Lower leg skin (tissue), 4 donors: ENCODE measurements at regions not wholly inside any gene's neighbourhood (a gene's known extent, or its start where the extent isn't known, plus 50 kb on each side); places are given as distances from the start of the nearest gene placed in this dataset.
"Not testable (repeated sequence)": the region's sequence is repeated elsewhere in the genome, so short reads cannot be mapped to it uniquely, and the experiment has no call there.

Experiments used
- DNase-seq, 2 donors: peaks; one replicate each; pipeline ENCODE4 v3.0.0-alpha.2; 2019; ENCODE audit warnings: low spot score in 2 of 2
- H3K4me3 ChIP-seq: fragments of 200-600 bp; sonication (generic); 2 replicates; pipeline ENCODE4 v1.5.1; 2017; ENCODE audit warnings: mild to moderate bottlenecking, low read depth; ENCODE audit not compliant: poor library complexity, severe bottlenecking
- CTCF ChIP-seq, 3 donors: fragments of 450-650 bp; IDR thresholded peaks; one replicate each; pipeline ENCODE4 v1.5.1; 2016; ENCODE audit warnings: antibody characterized with exemption in 3 of 3, mild to moderate bottlenecking in 3 of 3, moderate library complexity in 2 of 3
- POLR2A ChIP-seq, 2 donors: fragments of 450-650 bp; IDR thresholded peaks; one replicate each; pipeline ENCODE4 v1.6.1; 2016 to 2017; ENCODE audit warnings: antibody characterized with exemption in 2 of 2, mild to moderate bottlenecking in 1 of 2, moderate library complexity in 1 of 2
- WGBS, 2 donors: methylation state at CpG; one replicate each; pipeline ENCODE4 v1.1.5; 2018; 5-methylcytosine and 5-hydroxymethylcytosine counted together
- intact Hi-C: fragments of 100-400 bp; cut with DNase I; formaldehyde crosslinking; loops from one replicate; pipeline ENCODE4 v1.15.0; 2023; ENCODE audit warnings: low total_unique reads

- no peak for TF ChIP-seq CTCF (IDR thresholded peaks at IDR 0.05)
- no peak for TF ChIP-seq POLR2A (IDR thresholded peaks at IDR 0.05)
- no peak for DNase-seq
- H3K4me3 ChIP-seq: no peak overlapping the region
- intact Hi-C loops: no loop called here
These were observed 280.3 kb upstream of the UGT8 start for GRCh38 chr4:114318309-114318708.

GRCh38 chr4:114320126-114320525 is 278.5 kb upstream of the UGT8 start:
- no peak for DNase-seq
- no peak for TF ChIP-seq POLR2A (IDR thresholded peaks at IDR 0.05)
- TF ChIP-seq CTCF (IDR thresholded peaks at IDR 0.05): no peak
- no peak overlapping the region for H3K4me3 ChIP-seq
- intact Hi-C loops: no loop called here
- WGBS, 2 donors: 80 to 81% methylated on average over 2 of the region's 2 CpGs

- H3K4me3 ChIP-seq: no peak overlapping the region
- 73 to 78% methylated on average over 3 of the region's 3 CpGs for WGBS, 2 donors
- no peak for DNase-seq
- intact Hi-C loops: no loop called here
- TF ChIP-seq POLR2A (IDR thresholded peaks at IDR 0.05) (no peak), CTCF (IDR thresholded peaks at IDR 0.05) (no peak)
These were observed 277.2 kb upstream of the UGT8 start for GRCh38 chr4:114321366-114321765.

GRCh38 chr4:114323841-114324240 is 274.8 kb upstream of the UGT8 start:
- intact Hi-C loops: no loop called here
- no peak for DNase-seq
- 48 to 74% methylated on average over 3 of the region's 3 CpGs for WGBS, 2 donors
- no peak overlapping the region for H3K4me3 ChIP-seq
- TF ChIP-seq POLR2A (IDR thresholded peaks at IDR 0.05): no peak
- no peak for TF ChIP-seq CTCF (IDR thresholded peaks at IDR 0.05)

GRCh38 chr4:114326358-114326757 is 272.2 kb upstream of the UGT8 start:
- no peak for TF ChIP-seq POLR2A (IDR thresholded peaks at IDR 0.05)
- no peak for TF ChIP-seq CTCF (IDR thresholded peaks at IDR 0.05)
- WGBS, 2 donors: 60 to 73% methylated on average over 1 of the region's 1 CpG
- intact Hi-C loops: no loop called here
- DNase-seq: no peak
- H3K4me3 ChIP-seq: no peak overlapping the region

- TF ChIP-seq CTCF (IDR thresholded peaks at IDR 0.05) (no peak), POLR2A (IDR thresholded peaks at IDR 0.05) (no peak)
- no peak overlapping the region for H3K4me3 ChIP-seq
- 90 to 97% methylated on average over 1 of the region's 1 CpG for WGBS, 2 donors
- intact Hi-C loops: no loop called here
- DNase-seq: no peak
These were observed 266.5 kb upstream of the UGT8 start for GRCh38 chr4:114332119-114332518.

- DNase-seq, intact Hi-C loops, H3K4me3 ChIP-seq: not testable (repeated sequence)
These were observed 264.2 kb upstream of the UGT8 start for GRCh38 chr4:114334363-114334762.
